ENCODE measurements at regions not wholly inside any gene's neighbourhood (a gene's known extent, or its start where the extent isn't known, plus 50 kb on each side); places are given as distances from the start of the nearest gene placed in this dataset.

DNA sequence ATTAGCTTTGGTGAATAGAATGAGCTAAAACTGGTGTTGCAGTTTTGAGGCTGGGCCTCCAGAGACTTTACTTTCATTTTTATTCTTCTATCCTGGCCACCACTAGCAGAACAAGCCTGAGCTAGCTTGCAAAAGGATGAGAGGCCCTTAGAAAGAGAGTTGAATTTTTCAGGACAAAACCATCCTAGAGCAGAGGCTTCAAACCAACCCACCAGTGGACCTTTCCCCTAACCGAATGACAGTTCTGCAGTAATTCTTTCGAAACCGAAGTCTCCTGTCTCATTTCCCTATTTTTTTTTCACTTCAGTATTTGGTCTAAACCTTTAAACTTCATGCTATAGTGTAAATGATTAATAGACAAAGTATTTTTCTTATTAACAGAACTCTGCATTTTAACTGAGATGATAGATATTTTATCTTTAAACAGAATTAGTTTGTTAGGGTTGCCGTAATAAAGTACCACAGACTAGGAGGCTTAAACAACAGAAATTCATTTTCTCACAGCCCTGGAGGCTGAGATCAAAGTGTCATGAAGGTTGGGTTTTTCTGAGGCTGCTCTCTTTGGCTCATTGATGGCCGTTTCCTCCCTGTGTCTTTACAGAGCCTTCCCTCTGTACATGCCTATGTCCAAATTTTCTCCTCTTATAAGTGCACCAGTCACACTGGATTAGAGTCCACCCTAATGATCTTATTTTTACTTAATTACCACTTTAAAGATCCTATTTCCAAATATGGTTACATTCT lies 80.6 kb upstream of the PAK5 start:
- no peak for DNase-seq

DNA sequence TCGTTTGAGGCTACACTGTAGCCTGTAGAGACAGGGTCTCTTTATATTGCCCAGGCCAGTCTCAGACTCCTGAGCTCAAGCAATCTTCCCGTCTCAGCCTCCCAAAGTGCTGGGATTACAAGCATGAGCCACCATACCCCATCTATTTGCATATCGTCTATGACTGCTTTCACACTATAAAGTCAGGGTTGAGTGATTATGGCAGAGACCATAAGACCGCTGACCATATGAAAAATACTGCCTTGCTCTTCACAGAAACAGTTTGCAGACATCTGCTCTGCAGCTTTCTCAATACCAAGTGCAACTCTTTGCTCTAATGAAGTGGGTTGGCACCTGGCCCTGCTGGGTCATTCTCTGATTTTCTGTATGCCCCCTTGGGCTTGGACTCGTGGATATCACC lies 79.5 kb upstream of the PAK5 start:
- DNase-seq = no peak

DNA sequence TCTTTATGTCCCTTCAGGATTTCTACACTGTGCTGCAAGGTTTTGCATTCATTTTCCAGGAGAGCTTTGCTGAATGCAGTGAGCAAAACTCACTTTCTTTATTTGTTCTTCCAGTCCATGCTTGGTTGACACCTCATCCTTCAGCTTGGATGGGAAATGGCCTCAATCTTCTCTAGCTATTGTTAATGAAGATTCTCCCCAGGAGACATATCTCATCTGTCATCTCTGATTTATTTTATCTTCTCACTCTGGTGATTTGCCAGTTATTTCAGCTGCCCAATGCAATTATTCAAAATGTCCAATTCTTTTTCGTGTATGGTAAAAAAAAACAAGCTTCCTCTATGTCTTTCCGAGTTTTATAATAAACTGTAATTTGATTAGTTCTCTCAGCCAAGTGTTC lies 77.9 kb upstream of the PAK5 start:
- no peak for DNase-seq

DNA sequence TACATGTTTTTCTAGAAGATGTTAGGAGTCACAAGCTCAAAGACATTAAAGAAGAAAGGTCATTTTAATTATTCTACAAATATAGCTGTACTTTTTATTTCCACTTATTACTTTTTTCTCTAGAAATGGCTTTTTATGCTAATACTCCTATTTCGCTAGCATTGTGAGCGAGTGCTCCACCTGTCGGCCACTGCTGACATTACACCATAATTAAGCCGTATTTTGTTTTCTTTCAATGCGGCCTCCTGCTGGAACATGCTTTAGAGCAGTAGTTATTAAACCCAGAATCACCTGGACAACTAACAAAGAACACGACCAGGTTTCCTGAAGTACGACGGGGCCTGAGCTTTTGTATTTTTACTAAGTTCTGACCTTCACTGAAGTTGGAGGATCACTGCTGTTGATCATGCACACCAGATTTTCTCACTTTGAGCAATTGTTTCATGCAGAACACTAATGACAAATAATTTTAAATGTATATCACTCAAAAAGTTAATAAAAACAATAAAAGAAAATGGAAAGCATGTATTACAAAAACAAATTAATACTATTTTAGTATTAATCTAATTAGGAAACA lies 74.1 kb upstream of the PAK5 start:
- DNase-seq = peak; percentile 46 to 52

DNA sequence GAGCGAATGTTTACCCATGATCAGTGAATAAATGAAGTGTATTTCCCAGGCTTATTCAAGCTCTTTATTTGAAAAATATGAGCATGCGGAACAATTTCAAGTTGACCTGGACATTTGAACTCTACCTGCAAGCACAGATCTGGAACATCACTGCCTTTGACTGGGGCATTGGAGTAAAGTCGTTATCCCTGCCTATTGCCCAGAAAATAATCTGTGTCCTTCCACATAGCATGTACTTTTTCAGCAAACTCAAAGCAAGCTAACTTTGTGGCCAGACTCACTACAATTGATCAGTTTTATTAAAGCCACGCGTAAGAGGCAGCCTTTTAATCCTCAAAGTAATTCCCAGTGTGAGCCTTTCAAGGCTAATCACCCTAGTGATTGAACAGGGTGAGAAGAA lies 73.4 kb upstream of the PAK5 start:
- no peak for DNase-seq

DNA sequence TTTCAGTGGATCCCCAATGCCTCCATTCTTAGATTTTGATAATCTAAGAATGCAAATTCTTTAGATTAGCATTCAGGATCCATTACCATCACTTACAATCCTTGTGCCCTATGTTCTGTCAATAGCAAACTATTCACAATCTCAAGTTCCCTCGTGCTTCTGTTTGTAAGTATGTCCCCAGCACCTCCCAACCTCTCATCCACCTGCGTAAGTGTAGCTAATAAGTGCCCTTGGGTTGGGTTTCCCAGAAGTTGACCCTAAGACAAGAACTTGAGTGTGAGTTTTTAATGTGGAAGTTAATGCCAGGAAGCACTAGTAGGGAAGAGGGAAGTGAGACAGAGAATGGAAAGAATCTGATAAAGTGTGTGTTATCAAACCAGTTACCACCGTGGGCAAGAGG lies 72.6 kb upstream of the PAK5 start:
- no peak for DNase-seq

DNA sequence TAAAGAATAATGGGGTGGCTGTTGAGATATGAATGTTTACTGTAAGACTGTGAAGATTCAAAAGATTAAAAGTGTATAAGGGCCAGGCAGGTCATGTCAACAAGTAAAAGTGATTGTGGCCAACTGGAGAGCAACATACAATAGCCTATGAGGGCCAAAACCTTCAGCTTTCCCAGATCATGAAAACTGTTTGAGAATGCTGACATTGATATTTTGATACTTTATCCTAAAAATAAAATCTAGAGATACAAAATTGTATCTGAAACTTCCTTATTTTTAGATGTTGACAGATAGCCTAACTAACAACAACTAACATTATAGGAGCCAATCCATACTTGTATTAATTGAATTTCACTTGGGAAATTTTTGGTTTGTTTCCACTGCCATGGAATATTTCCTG lies 70.3 kb upstream of the PAK5 start:
- DNase-seq = no peak

DNA sequence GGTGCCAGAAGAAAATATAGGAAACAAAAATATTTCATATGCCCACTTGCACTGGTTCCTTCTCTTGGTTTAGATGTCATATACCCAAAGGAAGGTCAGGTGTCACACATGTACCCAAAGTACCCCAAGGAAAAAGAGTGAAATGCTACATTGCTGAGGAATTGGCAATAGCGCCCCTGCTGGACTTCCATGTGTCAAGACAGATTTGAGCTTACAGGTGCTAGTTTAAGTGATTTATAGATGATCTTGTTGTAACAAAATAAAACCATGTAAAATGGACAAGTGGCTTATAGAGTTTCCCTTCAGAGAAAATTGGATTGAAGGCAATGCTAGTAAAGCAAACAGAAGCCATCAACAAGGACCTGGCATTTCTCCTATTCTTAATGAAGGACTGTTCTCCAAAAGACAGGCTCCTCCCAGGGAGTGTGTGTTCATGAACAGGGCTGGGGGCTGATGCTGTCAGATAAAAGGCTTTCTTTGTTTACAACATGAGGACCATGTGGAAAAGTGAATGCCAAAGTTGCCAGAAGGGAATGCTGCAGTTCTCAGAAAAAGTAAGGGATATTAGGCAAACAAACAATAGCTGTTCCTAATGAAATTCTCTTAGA lies 64.3 kb upstream of the PAK5 start:
- DNase-seq = no peak

DNA sequence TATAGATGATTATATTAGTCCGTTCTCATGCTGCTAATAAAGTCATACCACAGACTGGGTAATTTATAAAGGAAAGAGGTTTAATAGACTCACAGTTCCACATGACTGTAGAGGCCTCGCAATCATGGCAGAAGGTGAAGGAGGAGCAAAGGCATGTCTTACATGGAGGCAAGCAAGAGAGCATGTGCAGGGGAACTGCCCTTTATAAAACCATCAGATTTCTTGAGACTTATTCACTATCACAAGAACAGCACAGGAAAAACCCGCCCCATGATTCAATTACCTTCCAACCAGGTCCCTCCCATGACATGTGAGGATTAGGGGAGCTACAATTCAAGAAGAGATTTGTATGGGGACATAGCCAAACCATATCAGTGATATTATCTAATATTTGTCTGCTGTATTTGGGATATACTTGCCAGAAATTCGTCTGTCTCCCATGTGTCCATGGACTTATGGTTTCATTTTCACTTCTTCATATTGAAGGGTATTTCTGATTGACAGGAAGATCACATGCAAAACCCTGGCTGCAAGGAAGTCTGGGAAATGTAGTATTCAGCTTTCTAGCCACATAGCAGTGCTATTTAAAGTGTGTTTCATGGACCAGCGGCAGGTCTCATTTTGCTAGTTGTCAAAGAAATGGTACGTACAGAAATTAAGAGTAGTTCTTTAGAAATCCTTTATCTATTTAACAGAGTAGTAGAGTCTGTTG lies 50.5 kb upstream of the PAK5 start:
- DNase-seq = no peak

Measured in activated CD4-positive, alpha-beta T cell treated with anti-CD3 and anti-CD28 coated beads, Interleukin-2, amount 50 U/mL, for 48 hours (primary cell).